ENCODE measurements at regions not wholly inside any gene's neighbourhood (a gene's known extent, or its start where the extent isn't known, plus 50 kb on each side); places are given as distances from the start of the nearest gene placed in this dataset.

DNA sequence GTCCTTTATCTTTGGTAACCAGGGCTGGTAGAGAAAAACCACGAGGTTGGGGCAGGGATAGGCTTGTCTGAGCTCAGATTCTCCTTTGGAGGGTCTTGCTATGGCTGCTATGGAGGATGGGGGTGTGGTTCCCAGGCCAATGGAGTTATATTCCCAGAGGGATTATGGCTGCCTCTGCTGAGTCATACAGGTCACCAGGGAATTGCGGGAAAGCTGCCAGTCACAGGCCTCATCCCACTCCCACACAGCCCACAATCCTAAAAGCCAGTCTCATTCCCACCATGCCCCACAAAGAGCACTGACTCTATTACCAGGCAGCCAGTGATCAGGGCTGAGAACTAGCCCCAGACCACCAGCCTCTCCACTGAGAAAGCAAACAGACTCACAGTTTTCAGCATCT lies 316.6 kb upstream of the TMEM229A start:
- ATAC-seq, result no peak
- H3K36me3 ChIP-seq, result no peaks in the 10 kb centered on the region
- no peaks in the 10 kb centered on the region for H3K4me1 ChIP-seq
- H3K9me3 ChIP-seq, result peaks cover 0 to 5% (median 0%) of the 10 kb centered on the region in 3 donors
- no peak overlapping the region for H3K27ac ChIP-seq
- no peaks in the 10 kb centered on the region for H3K27me3 ChIP-seq
- no peak for TF ChIP-seq POLR2A (IDR thresholded peaks at IDR 0.05)
- TF ChIP-seq, protein P1, sequence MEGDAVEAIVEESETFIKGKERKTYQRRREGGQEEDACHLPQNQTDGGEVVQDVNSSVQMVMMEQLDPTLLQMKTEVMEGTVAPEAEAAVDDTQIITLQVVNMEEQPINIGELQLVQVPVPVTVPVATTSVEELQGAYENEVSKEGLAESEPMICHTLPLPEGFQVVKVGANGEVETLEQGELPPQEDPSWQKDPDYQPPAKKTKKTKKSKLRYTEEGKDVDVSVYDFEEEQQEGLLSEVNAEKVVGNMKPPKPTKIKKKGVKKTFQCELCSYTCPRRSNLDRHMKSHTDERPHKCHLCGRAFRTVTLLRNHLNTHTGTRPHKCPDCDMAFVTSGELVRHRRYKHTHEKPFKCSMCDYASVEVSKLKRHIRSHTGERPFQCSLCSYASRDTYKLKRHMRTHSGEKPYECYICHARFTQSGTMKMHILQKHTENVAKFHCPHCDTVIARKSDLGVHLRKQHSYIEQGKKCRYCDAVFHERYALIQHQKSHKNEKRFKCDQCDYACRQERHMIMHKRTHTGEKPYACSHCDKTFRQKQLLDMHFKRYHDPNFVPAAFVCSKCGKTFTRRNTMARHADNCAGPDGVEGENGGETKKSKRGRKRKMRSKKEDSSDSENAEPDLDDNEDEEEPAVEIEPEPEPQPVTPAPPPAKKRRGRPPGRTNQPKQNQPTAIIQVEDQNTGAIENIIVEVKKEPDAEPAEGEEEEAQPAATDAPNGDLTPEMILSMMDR (IDR thresholded peaks at IDR 0.05), result no peak
- no peak for TF ChIP-seq EP300 (IDR thresholded peaks at IDR 0.05)
- WGBS, 2 donors (ENCODE audit: low coverage in 1 of 2), result 50% methylated on average over 1 of the region's 2 CpGs; no CpG with 5 or more reads in 1 of the 2 donors
- no peak overlapping the region for H3K4me3 ChIP-seq

DNA sequence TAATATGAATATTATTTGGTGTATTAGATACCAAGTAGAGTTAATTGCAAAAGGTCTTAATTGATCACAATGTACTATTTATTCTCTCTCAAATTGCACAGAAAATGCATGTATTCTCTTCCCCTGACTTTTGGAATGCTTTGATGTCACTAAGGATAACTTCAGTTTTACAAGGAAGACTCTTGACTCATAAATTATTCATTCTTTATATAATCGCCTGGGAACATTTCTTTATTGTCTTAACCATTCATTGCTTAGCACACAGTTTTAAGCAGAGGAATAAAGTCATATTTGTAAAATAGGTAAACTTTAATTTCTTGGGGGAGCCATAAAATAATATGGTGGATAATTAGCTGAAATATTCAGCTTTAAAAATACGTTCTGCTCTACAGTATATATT lies 306.0 kb upstream of the TMEM229A start:
- 57% methylated on average over 2 of the region's 2 CpGs for WGBS, 2 donors (ENCODE audit: low coverage in 1 of 2)
- no peak for ATAC-seq
- Histone ChIP-seq H3K4me3 (no peak overlapping the region), H3K36me3 (no peaks in the 10 kb centered on the region), H3K27ac (no peak overlapping the region), H3K27me3 (no peaks in the 10 kb centered on the region), H3K9me3 (peaks cover 0 to 1% (median 0%) of the 10 kb centered on the region in 3 donors), H3K4me1 (no peaks in the 10 kb centered on the region)
- TF ChIP-seq, protein P1 (IDR thresholded peaks at IDR 0.05), result no peak
- TF ChIP-seq EP300 (IDR thresholded peaks at IDR 0.05), result no peak
- TF ChIP-seq POLR2AphosphoS5 (IDR thresholded peaks at IDR 0.05), result no peak
- no peak for TF ChIP-seq POLR2A (IDR thresholded peaks at IDR 0.05)

DNA sequence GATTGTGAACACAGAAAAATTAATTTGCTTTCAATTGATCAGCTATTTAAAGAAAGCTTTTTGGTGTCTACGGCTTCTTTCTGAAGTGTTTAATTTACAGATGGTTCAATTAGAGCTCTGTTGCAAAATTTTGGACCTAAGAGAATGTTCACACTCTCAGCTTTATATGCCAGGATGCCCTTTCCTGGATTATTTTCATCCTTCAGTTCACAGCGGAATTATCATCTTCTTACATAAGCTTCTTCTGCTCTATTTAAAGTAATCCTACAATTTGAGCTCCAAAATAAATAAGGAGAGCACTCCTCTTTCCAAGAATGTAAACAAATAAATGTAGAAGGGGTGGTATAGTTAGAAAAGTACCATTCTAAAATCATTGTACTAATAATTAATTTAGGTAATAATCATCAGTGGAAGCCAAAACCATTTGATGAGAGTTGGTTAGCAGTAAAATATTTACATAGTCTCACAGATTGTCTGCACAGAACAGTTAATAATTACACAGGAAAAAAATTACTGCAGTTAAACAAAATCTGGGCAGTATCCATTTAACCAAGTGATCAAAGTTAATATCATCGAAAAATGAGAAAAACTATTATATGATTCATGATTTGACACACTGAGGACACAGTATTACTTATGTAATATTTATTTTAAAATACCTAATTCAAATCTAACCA lies 298.0 kb upstream of the TMEM229A start:
- Histone ChIP-seq H3K4me1 (no peaks in the 10 kb centered on the region), H3K4me3 (no peak overlapping the region), H3K36me3 (no peaks in the 10 kb centered on the region), H3K9me3 (no peaks in the 10 kb centered on the region), H3K27me3 (no peaks in the 10 kb centered on the region), H3K27ac (no peak overlapping the region)
- ATAC-seq, result no peak
- WGBS, 2 donors (ENCODE audit: low coverage in 1 of 2), result 28 to 45% methylated on average over 2 to 3 of the region's 3 CpGs
- TF ChIP-seq EP300 (IDR thresholded peaks at IDR 0.05) (no peak), POLR2AphosphoS5 (IDR thresholded peaks at IDR 0.05) (no peak), POLR2A (IDR thresholded peaks at IDR 0.05) (no peak)
- TF ChIP-seq, protein P1 (IDR thresholded peaks at IDR 0.05), result no peak

DNA sequence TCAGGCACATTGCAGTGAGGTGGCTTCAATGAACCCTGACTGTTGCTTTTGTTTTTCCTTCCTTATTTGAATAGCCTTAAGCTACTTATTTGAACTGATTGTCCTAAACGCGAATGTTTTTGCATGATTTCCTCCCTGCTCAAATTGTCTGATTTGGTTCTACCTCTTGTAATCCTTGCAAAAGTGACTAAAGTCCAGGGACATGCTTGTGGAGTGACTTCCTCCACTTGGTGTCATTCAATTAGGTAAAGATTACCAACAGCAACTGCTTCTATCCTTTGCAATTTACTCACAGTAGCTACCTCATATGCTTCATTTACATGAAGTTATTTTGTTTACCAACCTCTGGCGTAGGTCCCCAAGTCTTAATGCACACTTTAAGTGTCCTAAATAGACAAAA lies 295.9 kb upstream of the TMEM229A start:
- 82 to 94% methylated on average over 2 to 3 of the region's 3 CpGs for WGBS, 2 donors (ENCODE audit: low coverage in 1 of 2)
- TF ChIP-seq POLR2AphosphoS5 (IDR thresholded peaks at IDR 0.05) (no peak), POLR2A (IDR thresholded peaks at IDR 0.05) (no peak), EP300 (IDR thresholded peaks at IDR 0.05) (no peak)
- TF ChIP-seq, protein P1 (IDR thresholded peaks at IDR 0.05), result no peak
- no peaks in the 10 kb centered on the region for H3K9me3 ChIP-seq
- H3K4me1 ChIP-seq, result no peaks in the 10 kb centered on the region
- no peaks in the 10 kb centered on the region for H3K36me3 ChIP-seq
- ATAC-seq, result no peak
- no peak overlapping the region for H3K27ac ChIP-seq
- H3K27me3 ChIP-seq, result no peaks in the 10 kb centered on the region
- no peak overlapping the region for H3K4me3 ChIP-seq

GRCh38 chr7:124324262-124324661 lies 291.4 kb upstream of the TMEM229A start:
- Histone ChIP-seq H3K27ac (no peak overlapping the region), H3K9me3 (no peaks in the 10 kb centered on the region), H3K4me3 (no peak overlapping the region), H3K27me3 (no peaks in the 10 kb centered on the region), H3K36me3 (no peaks in the 10 kb centered on the region), H3K4me1 (no peaks in the 10 kb centered on the region)
- no peak for ATAC-seq
- TF ChIP-seq EP300 (IDR thresholded peaks at IDR 0.05) (no peak), POLR2A (IDR thresholded peaks at IDR 0.05) (no peak)
- TF ChIP-seq, protein P1 (IDR thresholded peaks at IDR 0.05), result no peak
